HFFc6 (cell line): ENCODE measurements at regions not wholly inside any gene's neighbourhood (a gene's known extent, or its start where the extent isn't known, plus 50 kb on each side); places are given as distances from the start of the nearest gene placed in this dataset.

Source experiments
- DNase-seq: peaks from one replicate; pipeline ENCODE4 v3.0.0-alpha.2; 2018
- H3K27ac Mint-ChIP-seq: 2 replicates; pipeline ENCODE4 v1.8.0; 2020; ENCODE audit warnings: mild to moderate bottlenecking, mixed read lengths
- H3K27me3 Mint-ChIP-seq: 2 replicates; pipeline ENCODE4 v1.8.0; 2021; ENCODE audit warnings: mild to moderate bottlenecking, moderate library complexity, mixed read lengths; ENCODE audit not compliant: insufficient read depth
- H3K36me3 Mint-ChIP-seq: 2 replicates; pipeline ENCODE4 v1.8.0; 2021; ENCODE audit warnings: low read depth, mixed read lengths
- H3K4me1 Mint-ChIP-seq: 2 replicates; pipeline ENCODE4 v1.8.0; 2020; ENCODE audit warnings: low read depth, mixed read lengths
- H3K4me3 Mint-ChIP-seq: 2 replicates; pipeline ENCODE4 v1.8.0; 2020; ENCODE audit warnings: mild to moderate bottlenecking, moderate library complexity, mixed read lengths
- H3K9me3 Mint-ChIP-seq: 2 replicates; pipeline ENCODE4 v1.8.0; 2020; ENCODE audit warnings: mild to moderate bottlenecking, mixed read lengths
- CTCF ChIP-seq: fragments of 200-600 bp; sonication (generic); IDR thresholded peaks from 2 replicates; pipeline ENCODE4 v1.5.0; 2021; ENCODE audit warnings: antibody characterized with exemption, mild to moderate bottlenecking

DNA sequence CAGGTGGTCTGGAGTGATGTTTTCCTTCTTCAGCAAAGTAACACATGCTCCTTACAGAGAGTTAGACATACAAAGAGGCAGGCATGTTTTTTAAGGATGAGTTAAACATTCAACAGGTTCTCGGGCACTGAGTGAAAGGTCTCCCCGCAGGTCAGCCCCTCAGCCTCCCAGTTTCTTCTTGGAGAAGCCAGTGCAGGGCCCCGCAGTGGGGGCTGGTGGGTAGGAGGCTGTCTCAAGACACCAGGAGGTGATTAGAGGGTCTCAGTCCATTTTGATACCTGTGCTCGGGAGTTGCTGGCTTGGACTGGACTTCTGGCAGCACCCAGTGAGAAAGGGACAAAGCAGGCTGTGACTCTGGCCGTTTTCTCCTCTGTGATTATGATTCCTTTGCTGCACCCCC lies 78.6 kb upstream of the ZNF479 start:
- H3K27me3 Mint-ChIP-seq, result no peaks in the 10 kb centered on the region; the same call in 1 of the 2 replicates
- DNase-seq, result no peak
- no peak overlapping the region for H3K4me3 Mint-ChIP-seq
- no peak for TF ChIP-seq CTCF
- peaks cover 19% of the 10 kb centered on the region for H3K36me3 Mint-ChIP-seq
- H3K4me1 Mint-ChIP-seq, result no peaks in the 10 kb centered on the region
- H3K27ac Mint-ChIP-seq, result no peak overlapping the region
- H3K9me3 Mint-ChIP-seq, result peaks cover 83% of the 10 kb centered on the region

- DNase-seq, result no peak
- no peak overlapping the region for H3K4me3 Mint-ChIP-seq
- no peaks in the 10 kb centered on the region for H3K4me1 Mint-ChIP-seq
Observed at GRCh38 chr7:57211428-57212100, 79.3 kb upstream of the ZNF479 start.

DNA sequence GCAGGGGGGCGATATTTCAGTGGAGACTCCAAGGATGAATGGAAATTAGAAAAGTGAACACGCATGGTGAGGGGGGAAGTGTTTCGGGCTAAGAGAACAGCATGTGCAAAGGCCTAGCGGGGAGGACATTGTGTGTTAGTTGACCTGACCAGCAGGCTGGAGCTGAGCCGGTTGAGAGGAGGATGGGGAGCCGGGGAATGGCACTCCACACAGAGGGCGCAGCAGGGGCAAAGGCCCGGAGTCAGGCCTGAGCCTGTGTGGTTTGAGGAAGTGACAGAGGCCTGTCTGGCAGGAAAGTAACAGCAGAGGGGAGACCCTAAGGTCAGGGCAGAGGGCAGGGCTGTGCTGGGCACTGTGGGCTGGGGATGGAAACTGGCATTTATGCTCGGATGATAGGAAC lies 83.2 kb upstream of the ZNF479 start:
- Mint-ChIP-seq H3K36me3 (peaks cover 47% of the 10 kb centered on the region), H3K9me3 (peaks cover 88% of the 10 kb centered on the region), H3K27me3 (no peaks in the 10 kb centered on the region; the same call in none of the 2 replicates), H3K4me3 (no peak overlapping the region), H3K4me1 (no peaks in the 10 kb centered on the region), H3K27ac (no peak overlapping the region)
- TF ChIP-seq CTCF, result no peak
- DNase-seq, result no peak

More at GRCh38 chr7:57211428-57212100, 79.3 kb upstream of the ZNF479 start:
- Mint-ChIP-seq H3K36me3 (peaks cover 25% of the 10 kb centered on the region), H3K27ac (no peak overlapping the region), H3K9me3 (peaks cover 83% of the 10 kb centered on the region), H3K27me3 (no peaks in the 10 kb centered on the region; the same call in 1 of the 2 replicates)
- TF ChIP-seq CTCF, result no peak

DNA sequence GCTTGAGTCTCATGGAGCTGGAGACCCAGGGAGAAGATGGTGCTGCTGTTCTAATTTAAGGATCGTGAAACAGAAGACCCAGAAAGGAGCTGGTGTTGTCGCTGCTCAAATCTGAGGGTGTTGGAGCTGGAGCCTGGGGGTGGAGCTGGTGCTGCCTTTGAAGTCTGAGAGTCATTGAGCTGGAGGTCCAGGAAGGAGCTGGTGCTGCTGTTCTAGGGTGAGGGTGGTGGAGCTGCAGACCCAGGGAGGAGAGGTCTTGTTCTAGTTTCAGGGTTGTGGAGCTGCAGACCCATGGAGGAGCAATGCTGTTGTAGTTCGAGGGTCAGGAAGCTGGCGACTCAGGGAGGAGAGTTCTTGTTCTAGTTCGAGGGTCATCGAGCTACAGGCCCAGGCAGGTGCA lies 84.1 kb upstream of the ZNF479 start:
- Mint-ChIP-seq H3K4me1 (no peaks in the 10 kb centered on the region), H3K9me3 (peaks cover 89% of the 10 kb centered on the region), H3K36me3 (peaks cover 56% of the 10 kb centered on the region), H3K27ac (no peak overlapping the region), H3K27me3 (no peaks in the 10 kb centered on the region; the same call in none of the 2 replicates), H3K4me3 (no peak overlapping the region)
- no peak for DNase-seq
- TF ChIP-seq CTCF, result no peak

GRCh38 chr7:57218196-57218716 lies 86.0 kb upstream of the ZNF479 start:
- H3K4me3 Mint-ChIP-seq, result no peak overlapping the region
- H3K36me3 Mint-ChIP-seq, result peaks cover 58% of the 10 kb centered on the region
- no peaks in the 10 kb centered on the region for H3K4me1 Mint-ChIP-seq
- no peak overlapping the region for H3K27ac Mint-ChIP-seq
- DNase-seq, result no peak
- peaks cover 87% of the 10 kb centered on the region for H3K9me3 Mint-ChIP-seq
- no peak for TF ChIP-seq CTCF
- no peaks in the 10 kb centered on the region; the same call in none of the 2 replicates for H3K27me3 Mint-ChIP-seq
